ENCODE measurements at regions not wholly inside any gene's neighbourhood (a gene's known extent, or its start where the extent isn't known, plus 50 kb on each side); places are given as distances from the start of the nearest gene placed in this dataset.
"Not testable (repeated sequence)": the region's sequence is repeated elsewhere in the genome, so short reads cannot be mapped to it uniquely, and the experiment has no call there.

GRCh38 chr5:51686622-51687021, 303.4 kb downstream of the ISL1 start:
- Histone ChIP-seq H3K4me3 (ENCODE audit: extremely low read depth, insufficient read depth, low read length, poor library complexity, severe bottlenecking) (no peak overlapping the region), H3K9me3 (ENCODE audit: control insufficient read depth, low read length) (no peaks in the 10 kb centered on the region), H3K36me3 (ENCODE audit: control insufficient read depth, insufficient read depth, low read length) (no peaks in the 10 kb centered on the region), H3K27ac (ENCODE audit: low read depth, low read length, severe bottlenecking) (no peak overlapping the region), H3K4me1 (ENCODE audit: control insufficient read depth, insufficient read depth, low read length, poor library complexity, severe bottlenecking) (no peaks in the 10 kb centered on the region)
- WGBS, 2 experiments (ENCODE audit: insufficient coverage in 2 of 2), result no CpG with 5 or more reads among the region's 1 CpG

DNA sequence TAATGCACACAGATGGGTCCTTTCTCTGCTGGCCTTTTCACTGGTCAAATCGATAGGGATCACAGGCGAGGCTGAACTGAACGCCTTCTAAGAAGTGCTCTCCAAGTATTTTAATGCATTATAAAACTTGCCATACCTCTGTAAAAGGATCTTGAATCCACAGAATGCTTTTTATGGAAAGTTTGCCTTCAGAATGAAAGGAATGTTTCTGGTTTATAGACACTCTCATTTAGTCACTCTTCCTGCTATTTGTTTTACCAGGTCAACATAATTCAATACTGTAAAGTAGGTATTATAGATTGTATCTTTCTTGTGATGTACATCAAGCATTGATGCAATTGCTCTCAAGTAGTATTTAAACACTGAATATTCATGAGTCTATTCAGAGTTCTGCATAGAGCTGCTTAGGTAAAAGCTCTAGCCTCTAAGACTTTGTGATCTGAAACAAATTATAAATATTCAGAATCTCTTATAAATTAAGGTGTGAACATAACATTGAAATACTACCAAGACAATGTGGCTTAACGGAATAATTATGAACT, 308.4 kb downstream of the ISL1 start:
- no CpG with 5 or more reads among the region's 4 CpGs for WGBS, 2 experiments (ENCODE audit: insufficient coverage in 2 of 2)
- no peaks in the 10 kb centered on the region for H3K36me3 ChIP-seq (ENCODE audit: control insufficient read depth, insufficient read depth, low read length)
- H3K27ac ChIP-seq (ENCODE audit: low read depth, low read length, severe bottlenecking), result no peak overlapping the region
- H3K4me3 ChIP-seq (ENCODE audit: extremely low read depth, insufficient read depth, low read length, poor library complexity, severe bottlenecking), result no peak overlapping the region
- H3K9me3 ChIP-seq (ENCODE audit: control insufficient read depth, low read length), result peaks cover 11% of the 10 kb centered on the region
- no peaks in the 10 kb centered on the region for H3K4me1 ChIP-seq (ENCODE audit: control insufficient read depth, insufficient read depth, low read length, poor library complexity, severe bottlenecking)

- WGBS, 2 experiments (ENCODE audit: insufficient coverage in 2 of 2), result no CpG with 5 or more reads among the region's 2 CpGs
Measured at GRCh38 chr5:51694826-51695225, 311.6 kb downstream of the ISL1 start.

DNA sequence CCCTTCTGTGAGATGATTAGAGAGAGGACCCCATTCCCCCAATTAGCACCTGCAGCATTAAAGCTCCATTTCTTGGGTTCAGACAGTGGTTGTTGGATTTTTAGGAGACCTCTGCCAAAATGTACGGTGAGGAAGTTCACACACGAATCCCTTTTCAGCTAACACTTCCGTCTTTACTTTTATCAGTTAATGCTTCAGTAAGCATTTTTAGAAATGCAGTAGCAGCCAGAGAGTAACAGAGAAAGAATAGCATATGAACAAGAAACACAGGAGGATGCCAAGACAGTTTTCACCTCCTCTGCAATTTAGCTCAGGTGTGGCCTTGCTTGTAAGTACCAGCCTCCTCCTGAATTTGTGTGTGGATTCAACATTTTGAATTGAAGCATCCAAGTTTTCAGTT, 312.9 kb downstream of the ISL1 start:
- Histone ChIP-seq H3K36me3 (ENCODE audit: control insufficient read depth, insufficient read depth, low read length) (no peaks in the 10 kb centered on the region), H3K27ac (ENCODE audit: low read depth, low read length, severe bottlenecking) (no peak overlapping the region), H3K9me3 (ENCODE audit: control insufficient read depth, low read length) (peaks cover 11% of the 10 kb centered on the region), H3K4me1 (ENCODE audit: control insufficient read depth, insufficient read depth, low read length, poor library complexity, severe bottlenecking) (no peaks in the 10 kb centered on the region), H3K4me3 (ENCODE audit: extremely low read depth, insufficient read depth, low read length, poor library complexity, severe bottlenecking) (no peak overlapping the region)
- no CpG with 5 or more reads among the region's 3 CpGs for WGBS, 2 experiments (ENCODE audit: insufficient coverage in 2 of 2)

More at GRCh38 chr5:51694826-51695225, 311.6 kb downstream of the ISL1 start:
- H3K4me1 ChIP-seq (ENCODE audit: control insufficient read depth, insufficient read depth, low read length, poor library complexity, severe bottlenecking), result no peaks in the 10 kb centered on the region
- peaks cover 11% of the 10 kb centered on the region for H3K9me3 ChIP-seq (ENCODE audit: control insufficient read depth, low read length)
- no peak overlapping the region for H3K4me3 ChIP-seq (ENCODE audit: extremely low read depth, insufficient read depth, low read length, poor library complexity, severe bottlenecking)
- H3K36me3 ChIP-seq (ENCODE audit: control insufficient read depth, insufficient read depth, low read length), result no peaks in the 10 kb centered on the region
- H3K27ac ChIP-seq (ENCODE audit: low read depth, low read length, severe bottlenecking), result no peak overlapping the region

DNA sequence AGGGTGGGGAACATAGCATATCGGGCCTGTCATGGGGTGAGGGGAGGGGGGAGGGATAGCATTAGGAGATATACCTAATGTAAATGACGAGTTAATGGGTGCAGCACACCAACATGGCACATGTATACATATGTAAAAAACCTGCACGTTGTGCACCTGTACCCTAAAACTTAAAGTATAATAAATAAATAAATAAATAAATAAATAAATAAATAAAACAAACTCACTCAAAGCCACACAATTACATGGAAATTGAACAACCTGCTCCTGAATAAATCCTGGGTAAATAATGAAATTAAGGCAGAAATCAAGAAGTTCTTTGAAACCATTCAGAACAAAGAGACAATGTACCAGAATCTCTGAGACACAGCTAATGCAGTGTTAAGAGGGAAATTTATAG, 318.8 kb downstream of the ISL1 start:
- not testable (repeated sequence) for H3K27ac ChIP-seq (ENCODE audit: low read depth, low read length, severe bottlenecking); H3K4me1 ChIP-seq (ENCODE audit: control insufficient read depth, insufficient read depth, low read length, poor library complexity, severe bottlenecking); H3K4me3 ChIP-seq (ENCODE audit: extremely low read depth, insufficient read depth, low read length, poor library complexity, severe bottlenecking); H3K36me3 ChIP-seq (ENCODE audit: control insufficient read depth, insufficient read depth, low read length); H3K9me3 ChIP-seq (ENCODE audit: control insufficient read depth, low read length)
- no CpG with 5 or more reads among the region's 3 CpGs for WGBS, 2 experiments (ENCODE audit: insufficient coverage in 2 of 2)

- no peaks in the 10 kb centered on the region for H3K36me3 ChIP-seq (ENCODE audit: control insufficient read depth, insufficient read depth, low read length)
- H3K4me1 ChIP-seq (ENCODE audit: control insufficient read depth, insufficient read depth, low read length, poor library complexity, severe bottlenecking), result no peaks in the 10 kb centered on the region
- no peaks in the 10 kb centered on the region for H3K9me3 ChIP-seq (ENCODE audit: control insufficient read depth, low read length)
- no peak overlapping the region for H3K4me3 ChIP-seq (ENCODE audit: extremely low read depth, insufficient read depth, low read length, poor library complexity, severe bottlenecking)
- no peak overlapping the region for H3K27ac ChIP-seq (ENCODE audit: low read depth, low read length, severe bottlenecking)
- WGBS, 2 experiments (ENCODE audit: insufficient coverage in 2 of 2), result 85 to 100% methylated on average over 3 to 4 of the region's 5 CpGs
Measured at GRCh38 chr5:51712201-51712600, 329.0 kb downstream of the ISL1 start.

GRCh38 chr5:51715445-51715844, 332.2 kb downstream of the ISL1 start:
- not testable (repeated sequence) for H3K36me3 ChIP-seq (ENCODE audit: control insufficient read depth, insufficient read depth, low read length); H3K9me3 ChIP-seq (ENCODE audit: control insufficient read depth, low read length); H3K4me1 ChIP-seq (ENCODE audit: control insufficient read depth, insufficient read depth, low read length, poor library complexity, severe bottlenecking); H3K27ac ChIP-seq (ENCODE audit: low read depth, low read length, severe bottlenecking); H3K4me3 ChIP-seq (ENCODE audit: extremely low read depth, insufficient read depth, low read length, poor library complexity, severe bottlenecking)
- WGBS, 2 experiments (ENCODE audit: insufficient coverage in 2 of 2), result no CpG with 5 or more reads among the region's 2 CpGs

- H3K27ac ChIP-seq (ENCODE audit: low read depth, low read length, severe bottlenecking), result no peak overlapping the region
- H3K4me1 ChIP-seq (ENCODE audit: control insufficient read depth, insufficient read depth, low read length, poor library complexity, severe bottlenecking), result no peaks in the 10 kb centered on the region
- H3K4me3 ChIP-seq (ENCODE audit: extremely low read depth, insufficient read depth, low read length, poor library complexity, severe bottlenecking), result no peak overlapping the region
- H3K36me3 ChIP-seq (ENCODE audit: control insufficient read depth, insufficient read depth, low read length), result no peaks in the 10 kb centered on the region
- WGBS, 2 experiments (ENCODE audit: insufficient coverage in 2 of 2), result no CpG with 5 or more reads among the region's 2 CpGs
- H3K9me3 ChIP-seq (ENCODE audit: control insufficient read depth, low read length), result no peaks in the 10 kb centered on the region
Measured at GRCh38 chr5:51731421-51732029, 348.3 kb downstream of the ISL1 start.

DNA sequence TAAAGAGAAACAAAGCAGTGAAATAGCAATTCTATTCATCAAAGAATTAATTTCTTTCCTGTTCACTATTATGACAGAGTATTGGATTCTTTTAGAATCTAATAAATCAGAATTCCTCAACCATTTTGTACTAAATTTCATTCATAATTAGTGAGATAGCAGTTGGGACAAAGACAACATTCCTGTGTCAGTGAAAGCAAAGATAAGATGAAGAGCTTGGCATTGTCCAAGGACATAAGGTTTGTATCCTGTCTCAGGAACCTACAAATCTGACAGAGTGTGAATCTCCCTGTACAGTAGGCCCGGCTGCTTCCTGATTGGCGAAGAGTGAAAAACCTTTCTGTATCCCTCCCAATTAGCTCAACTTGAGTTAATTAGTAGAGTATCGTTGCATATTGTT, 349.1 kb downstream of the ISL1 start:
- H3K36me3 ChIP-seq (ENCODE audit: control insufficient read depth, insufficient read depth, low read length), result no peaks in the 10 kb centered on the region
- H3K9me3 ChIP-seq (ENCODE audit: control insufficient read depth, low read length), result no peaks in the 10 kb centered on the region
- no peaks in the 10 kb centered on the region for H3K4me1 ChIP-seq (ENCODE audit: control insufficient read depth, insufficient read depth, low read length, poor library complexity, severe bottlenecking)
- H3K4me3 ChIP-seq (ENCODE audit: extremely low read depth, insufficient read depth, low read length, poor library complexity, severe bottlenecking), result no peak overlapping the region
- H3K27ac ChIP-seq (ENCODE audit: low read depth, low read length, severe bottlenecking), result no peak overlapping the region
- WGBS, 2 experiments (ENCODE audit: insufficient coverage in 2 of 2), result 80% methylated on average over 1 of the region's 3 CpGs; no CpG with 5 or more reads in 1 of the 2 experiments

DNA sequence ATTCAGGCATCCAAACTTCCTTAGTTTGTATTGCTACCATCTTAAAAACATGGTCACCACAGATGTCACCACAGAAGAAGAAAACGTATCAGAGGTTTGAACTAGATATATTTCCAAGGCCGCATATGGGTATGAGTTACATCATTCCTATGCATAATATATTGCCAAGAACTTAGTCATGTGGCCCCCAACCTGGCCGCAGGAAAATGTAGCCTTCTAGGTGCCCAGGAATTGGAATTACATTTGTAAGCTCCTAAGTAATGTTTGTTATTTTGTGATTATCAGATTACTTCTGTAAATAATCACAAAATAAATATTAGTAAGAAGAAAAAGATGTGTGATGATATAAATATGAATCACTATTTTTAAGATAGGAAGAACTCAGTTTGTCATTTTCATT, 351.4 kb downstream of the ISL1 start:
- Histone ChIP-seq H3K4me3 (ENCODE audit: extremely low read depth, insufficient read depth, low read length, poor library complexity, severe bottlenecking) (no peak overlapping the region), H3K36me3 (ENCODE audit: control insufficient read depth, insufficient read depth, low read length) (no peaks in the 10 kb centered on the region), H3K27ac (ENCODE audit: low read depth, low read length, severe bottlenecking) (no peak overlapping the region), H3K4me1 (ENCODE audit: control insufficient read depth, insufficient read depth, low read length, poor library complexity, severe bottlenecking) (no peaks in the 10 kb centered on the region), H3K9me3 (ENCODE audit: control insufficient read depth, low read length) (no peaks in the 10 kb centered on the region)
- no CpG with 5 or more reads among the region's 3 CpGs for WGBS, 2 experiments (ENCODE audit: insufficient coverage in 2 of 2)

DNA sequence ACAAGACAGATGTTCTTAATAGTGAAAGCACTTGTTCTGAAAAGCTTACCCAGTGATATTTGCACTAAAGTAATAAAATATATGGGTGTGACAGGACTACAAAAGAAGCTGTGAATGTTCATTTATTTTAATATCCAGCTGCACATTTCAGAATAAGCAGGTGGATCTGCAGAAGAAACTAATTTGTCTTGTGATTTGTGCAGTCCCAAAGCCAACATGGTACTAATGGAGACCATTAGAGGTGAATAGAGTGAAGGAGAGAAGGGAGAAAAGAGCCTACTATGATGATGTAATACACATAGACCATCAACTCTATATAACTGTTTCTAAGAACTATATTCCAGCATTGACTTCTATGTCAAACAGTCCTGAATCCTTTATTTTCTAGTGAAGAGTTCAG, 362.8 kb downstream of the ISL1 start:
- no peaks in the 10 kb centered on the region for H3K36me3 ChIP-seq (ENCODE audit: control insufficient read depth, insufficient read depth, low read length)
- H3K4me1 ChIP-seq (ENCODE audit: control insufficient read depth, insufficient read depth, low read length, poor library complexity, severe bottlenecking), result no peaks in the 10 kb centered on the region
- H3K9me3 ChIP-seq (ENCODE audit: control insufficient read depth, low read length), result peaks cover 9% of the 10 kb centered on the region
- no peak overlapping the region for H3K4me3 ChIP-seq (ENCODE audit: extremely low read depth, insufficient read depth, low read length, poor library complexity, severe bottlenecking)
- H3K27ac ChIP-seq (ENCODE audit: low read depth, low read length, severe bottlenecking), result no peak overlapping the region

Measured in mesodermal cell (in vitro differentiated cells).